SK-N-SH (cell line): ENCODE measurements at regions not wholly inside any gene's neighbourhood (a gene's known extent, or its start where the extent isn't known, plus 50 kb on each side); places are given as distances from the start of the nearest gene placed in this dataset.

ENCODE experiments used
- CTCF ChIA-PET: fragments of 300-600, 350-600 bp; formaldehyde crosslinking; extraction: SDS; loops from one replicate; lab custom pipeline; 2021; lab: Yijun Ruan, JAX
- POLR2A ChIA-PET: fragments of 350-600 bp; sonication (Branson Sonifier 250); formaldehyde crosslinking; extraction: SDS; loops from one replicate; lab custom pipeline; 2020; ENCODE audit warnings: antibody characterized with exemption, inconsistent platforms; lab: Yijun Ruan, JAX
- DNase-seq: peaks from one replicate; pipeline ENCODE4 v3.0.0; 2012
- H2AFZ ChIP-seq: fragments of 200-600 bp; sonication (generic); 2 replicates; pipeline ENCODE4 v1.8.1; 2016; ENCODE audit warnings: antibody characterized with exemption, mild to moderate bottlenecking, low read depth
- H3F3A ChIP-seq: fragments of 200-600 bp; sonication (generic); replicated peaks from 2 replicates; pipeline ENCODE3; 2016; ENCODE audit warnings: antibody characterized with exemption, mild to moderate bottlenecking; ENCODE audit not compliant: insufficient read depth
- H3K27ac ChIP-seq, 2 experiments: fragments of 200-500 bp in 1 of 2; fragments of 200-600 bp in 1 of 2; sonication (Bioruptor generic) in 1 of 2; sonication (generic), shearing (Covaris generic) in 1 of 2; 2 replicates each; pipeline versions ENCODE4 v1.5.1 to v1.6.1; 2014 to 2016; ENCODE audit warnings: low read depth in 2 of 2, inconsistent platforms in 1 of 2, low read length in 1 of 2, mild to moderate bottlenecking in 1 of 2, mixed read lengths in 1 of 2
- H3K27me3 ChIP-seq: fragments of 200-600 bp; sonication (generic), shearing (Covaris generic); 2 replicates; pipeline ENCODE4 v1.6.1; 2016; ENCODE audit warnings: mixed run types; ENCODE audit not compliant: insufficient read depth
- H3K36me3 ChIP-seq, 2 experiments: fragments of 200-500 bp in 1 of 2; fragments of 200-600 bp in 1 of 2; sonication (Bioruptor generic) in 1 of 2; sonication (generic) in 1 of 2; replicated peaks in 1 of 2; 2 replicates each; pipeline versions ENCODE3 to v1.5.1; 2014 to 2016; ENCODE audit warnings: low read length in 1 of 2, mild to moderate bottlenecking in 1 of 2; ENCODE audit not compliant: insufficient read depth in 2 of 2, control insufficient read depth in 1 of 2
- H3K4me1 ChIP-seq, 2 experiments: fragments of 200-500 bp in 1 of 2; fragments of 200-600 bp in 1 of 2; sonication (Bioruptor generic) in 1 of 2; sonication (generic), shearing (Covaris generic) in 1 of 2; 2 replicates each; pipeline versions ENCODE4 v1.5.1 to v1.6.1; 2014 to 2016; ENCODE audit warnings: low read depth in 1 of 2, low read length in 1 of 2, mixed run types in 1 of 2; ENCODE audit not compliant: insufficient read depth in 2 of 2, control insufficient read depth in 1 of 2
- H3K4me2 ChIP-seq: fragments of 200-600 bp; sonication (generic), shearing (Covaris generic); 2 replicates; pipeline ENCODE4 v1.6.1; 2017; ENCODE audit warnings: mixed run types
- H3K4me3 ChIP-seq, 2 experiments: fragments of 200-500 bp in 1 of 2; fragments of 200-600 bp in 1 of 2; sonication (Bioruptor generic) in 1 of 2; sonication (generic), shearing (Covaris generic) in 1 of 2; 2 replicates each; pipeline versions ENCODE4 v1.5.1 to v1.8.1; 2014 to 2016; ENCODE audit warnings: low read depth in 2 of 2, inconsistent platforms in 1 of 2, low read length in 1 of 2, mild to moderate bottlenecking in 1 of 2, mixed read lengths in 1 of 2, moderate library complexity in 1 of 2
- H3K79me2 ChIP-seq: fragments of 200-600 bp; sonication (generic); 2 replicates; pipeline ENCODE4 v1.8.1; 2017; ENCODE audit warnings: mild to moderate bottlenecking; ENCODE audit not compliant: insufficient read depth
- H3K9ac ChIP-seq: fragments of 200-600 bp; sonication (generic); 2 replicates; pipeline ENCODE4 v1.6.1; 2017; ENCODE audit warnings: mixed run types
- H3K9me2 ChIP-seq: fragments of 200-600 bp; sonication (generic); 2 replicates; pipeline ENCODE4 v1.6.1; 2017; ENCODE audit warnings: mixed run types
- H3K9me3 ChIP-seq: fragments of 200-600 bp; sonication (generic); 2 replicates; pipeline ENCODE4 v1.6.1; 2017; ENCODE audit warnings: mixed run types, mild to moderate bottlenecking, moderate library complexity
- H4K20me1 ChIP-seq: fragments of 200-600 bp; sonication (generic); 2 replicates; pipeline ENCODE4 v1.6.1; 2017; ENCODE audit warnings: mild to moderate bottlenecking, mixed run types; ENCODE audit not compliant: insufficient read depth
- ELF1 ChIP-seq: IDR thresholded peaks from 2 replicates; pipeline ENCODE4 v1.4.0; 2012
- FOSL2 ChIP-seq: IDR thresholded peaks from 2 replicates; pipeline ENCODE4 v1.4.0; 2012; ENCODE audit warnings: low read depth, mild to moderate bottlenecking, moderate library complexity, borderline replicate concordance
- FOXJ3 ChIP-seq: sonication (generic); formaldehyde crosslinking; IDR thresholded peaks from 2 replicates; pipeline ENCODE4 v1.5.1; 2020; ENCODE audit warnings: mild to moderate bottlenecking, missing genetic modification reagents
- FOXM1 ChIP-seq: IDR thresholded peaks from 2 replicates; pipeline ENCODE4 v1.4.0; 2012; ENCODE audit warnings: low read depth, mild to moderate bottlenecking
- GATA2 ChIP-seq: sonication (generic); formaldehyde crosslinking; IDR thresholded peaks from 2 replicates; pipeline ENCODE4 v1.5.0; 2020; ENCODE audit warnings: mild to moderate bottlenecking, missing genetic modification reagents
- JUND ChIP-seq: IDR thresholded peaks from 2 replicates; pipeline ENCODE4 v1.4.0; 2012
- MXI1 ChIP-seq: IDR thresholded peaks from 2 replicates; pipeline ENCODE4 v1.6.1; 2012; ENCODE audit warnings: mild to moderate bottlenecking, low read depth, low read length, improper control_type of control experiment
- NFIC ChIP-seq: IDR thresholded peaks from 2 replicates; pipeline ENCODE4 v1.4.0; 2012; ENCODE audit warnings: borderline replicate concordance
- NRF1 ChIP-seq: IDR thresholded peaks from 2 replicates; pipeline ENCODE4 v1.6.1; 2012; ENCODE audit warnings: low read depth, mild to moderate bottlenecking, low read length
- POLR2AphosphoS5 ChIP-seq: IDR thresholded peaks from 2 replicates; pipeline ENCODE4 v1.6.1; 2012; ENCODE audit warnings: low read depth, low read length
- RAD21 ChIP-seq: IDR thresholded peaks from 2 replicates; pipeline ENCODE4 v1.6.1; 2012; ENCODE audit warnings: mild to moderate bottlenecking, low read length
- RCOR1 ChIP-seq: fragments of 150-350 bp; IDR thresholded peaks from 2 replicates; pipeline ENCODE4 v1.6.1; 2017; ENCODE audit warnings: antibody characterized with exemption, low read length
- RXRA ChIP-seq: IDR thresholded peaks from 2 replicates; pipeline ENCODE4 v1.4.0; 2012; ENCODE audit warnings: low read depth, mild to moderate bottlenecking, borderline replicate concordance
- TAF1 ChIP-seq: IDR thresholded peaks from 2 replicates; pipeline ENCODE4 v1.6.1; 2012; ENCODE audit warnings: low read depth, mild to moderate bottlenecking, low read length, moderate library complexity, borderline replicate concordance
- TCF12 ChIP-seq: IDR thresholded peaks from 2 replicates; pipeline ENCODE4 v1.4.0; 2012
- WGBS: methylation state at CpG from one replicate; pipeline ENCODE4 v1.1.6; 2017; ENCODE audit warnings: low lambda C conversion rate; 5-methylcytosine and 5-hydroxymethylcytosine counted together
- TF ChIP-seq, protein P1 (sequence below): IDR thresholded peaks from 2 replicates; pipeline ENCODE4; 2012
- TF ChIP-seq, protein P2 (sequence below): IDR thresholded peaks from 2 replicates; pipeline ENCODE4 v1.4.0; 2012; ENCODE audit warnings: low read depth, borderline replicate concordance
- TF ChIP-seq, protein P3 (sequence below): fragments of 200-600 bp; sonication (generic); IDR thresholded peaks from 2 replicates; pipeline ENCODE4 v1.6.1; 2017; ENCODE audit warnings: antibody characterized with exemption, mild to moderate bottlenecking, moderate library complexity
- TF ChIP-seq, protein P4 (sequence below): fragments of 150-350 bp; IDR thresholded peaks from 2 replicates; pipeline ENCODE4 v1.6.1; 2017; ENCODE audit warnings: antibody characterized with exemption, low read length, low read depth, borderline replicate concordance

DNA sequence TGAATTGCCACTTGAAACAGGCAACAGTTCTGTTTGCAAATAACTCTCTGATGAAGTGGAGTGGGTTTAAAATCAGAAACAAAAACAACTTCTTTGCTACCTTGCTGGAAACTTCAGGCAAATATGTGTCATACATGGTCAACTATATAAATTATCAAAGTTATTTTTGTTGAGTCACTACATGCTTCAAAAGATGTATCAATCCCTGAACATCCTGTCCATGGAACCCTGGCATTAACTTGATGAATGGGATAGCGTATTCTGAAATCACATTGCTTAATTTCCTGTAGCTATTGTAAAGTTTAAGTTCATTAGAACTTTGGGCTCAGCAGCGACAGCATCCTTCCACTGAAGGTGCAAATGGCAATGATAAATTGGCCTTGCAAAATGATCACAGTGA, 213.6 kb upstream of the MAF start:
- Histone ChIP-seq H4K20me1 (no peaks in the 10 kb centered on the region), H3K4me1 (no peaks in the 10 kb centered on the region)
- TF ChIP-seq RAD21, result no peak
- TF ChIP-seq, protein P1, sequence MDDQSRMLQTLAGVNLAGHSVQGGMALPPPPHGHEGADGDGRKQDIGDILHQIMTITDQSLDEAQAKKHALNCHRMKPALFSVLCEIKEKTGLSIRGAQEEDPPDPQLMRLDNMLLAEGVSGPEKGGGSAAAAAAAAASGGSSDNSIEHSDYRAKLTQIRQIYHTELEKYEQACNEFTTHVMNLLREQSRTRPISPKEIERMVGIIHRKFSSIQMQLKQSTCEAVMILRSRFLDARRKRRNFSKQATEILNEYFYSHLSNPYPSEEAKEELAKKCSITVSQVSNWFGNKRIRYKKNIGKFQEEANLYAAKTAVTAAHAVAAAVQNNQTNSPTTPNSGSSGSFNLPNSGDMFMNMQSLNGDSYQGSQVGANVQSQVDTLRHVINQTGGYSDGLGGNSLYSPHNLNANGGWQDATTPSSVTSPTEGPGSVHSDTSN, result no peak
- TF ChIP-seq FOXJ3 (CRISPR knock-in tag), result no peak
- TF ChIP-seq MXI1, result no peak
- TF ChIP-seq TCF12, result no peak
- TF ChIP-seq TAF1, result no peak
- TF ChIP-seq, protein P2, sequence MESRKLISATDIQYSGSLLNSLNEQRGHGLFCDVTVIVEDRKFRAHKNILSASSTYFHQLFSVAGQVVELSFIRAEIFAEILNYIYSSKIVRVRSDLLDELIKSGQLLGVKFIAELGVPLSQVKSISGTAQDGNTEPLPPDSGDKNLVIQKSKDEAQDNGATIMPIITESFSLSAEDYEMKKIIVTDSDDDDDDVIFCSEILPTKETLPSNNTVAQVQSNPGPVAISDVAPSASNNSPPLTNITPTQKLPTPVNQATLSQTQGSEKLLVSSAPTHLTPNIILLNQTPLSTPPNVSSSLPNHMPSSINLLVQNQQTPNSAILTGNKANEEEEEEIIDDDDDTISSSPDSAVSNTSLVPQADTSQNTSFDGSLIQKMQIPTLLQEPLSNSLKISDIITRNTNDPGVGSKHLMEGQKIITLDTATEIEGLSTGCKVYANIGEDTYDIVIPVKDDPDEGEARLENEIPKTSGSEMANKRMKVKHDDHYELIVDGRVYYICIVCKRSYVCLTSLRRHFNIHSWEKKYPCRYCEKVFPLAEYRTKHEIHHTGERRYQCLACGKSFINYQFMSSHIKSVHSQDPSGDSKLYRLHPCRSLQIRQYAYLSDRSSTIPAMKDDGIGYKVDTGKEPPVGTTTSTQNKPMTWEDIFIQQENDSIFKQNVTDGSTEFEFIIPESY, result no peak
- TF ChIP-seq FOXM1, result no peak
- no peak for TF ChIP-seq GATA2 (CRISPR knock-in tag)
- TF ChIP-seq, all 33 proteins: peak for 0
- Histone ChIP-seq H3F3A (no peaks in the 10 kb centered on the region), H3K4me3 (no peak overlapping the region), H3K4me2 (no peak overlapping the region), H3K36me3 (no peaks in the 10 kb centered on the region), H3K9me3 (no peaks in the 10 kb centered on the region), H3K9ac (no peak overlapping the region), H3K27me3 (no peaks in the 10 kb centered on the region), H3K9me2 (no peaks in the 10 kb centered on the region), H3K27ac (no peak overlapping the region), H2AFZ (no peak overlapping the region), H3K79me2 (no peaks in the 10 kb centered on the region)
- ChIA-PET POLR2A (no interaction called here), CTCF (no interaction called here)
- WGBS, result 17% methylated on average over 2 of the region's 2 CpGs
- DNase-seq, result no peak

DNA sequence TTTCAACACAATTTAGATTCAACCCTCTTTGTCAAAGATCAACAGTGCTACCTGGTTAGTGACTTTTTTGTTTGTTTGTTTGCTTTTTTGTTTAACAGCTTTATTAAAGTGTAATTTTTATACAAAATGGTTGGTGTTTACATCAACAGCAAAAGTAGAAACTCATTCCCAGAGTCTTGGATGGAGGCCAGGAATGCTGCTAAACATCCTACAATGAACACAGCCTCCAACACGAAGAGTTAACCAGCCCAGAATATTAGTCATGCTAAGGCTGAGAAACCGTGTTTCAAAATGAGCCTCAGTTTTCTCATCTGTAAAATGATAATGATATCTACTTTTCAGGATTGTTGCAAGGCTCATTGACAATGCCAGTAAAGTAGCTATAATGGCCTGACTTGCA, 211.0 kb upstream of the MAF start:
- H3F3A ChIP-seq, result no peaks in the 10 kb centered on the region
- no peaks in the 10 kb centered on the region for H3K9me2 ChIP-seq
- CTCF ChIA-PET, result no interaction called here
- no peaks in the 10 kb centered on the region for H3K27me3 ChIP-seq
- no peaks in the 10 kb centered on the region for H3K36me3 ChIP-seq
- no peak for TF ChIP-seq FOSL2
- TF ChIP-seq JUND, result no peak
- TF ChIP-seq NFIC, result no peak
- TF ChIP-seq TAF1, result no peak
- TF ChIP-seq POLR2AphosphoS5, result no peak
- TF ChIP-seq RXRA, result no peak
- TF ChIP-seq, protein P3, sequence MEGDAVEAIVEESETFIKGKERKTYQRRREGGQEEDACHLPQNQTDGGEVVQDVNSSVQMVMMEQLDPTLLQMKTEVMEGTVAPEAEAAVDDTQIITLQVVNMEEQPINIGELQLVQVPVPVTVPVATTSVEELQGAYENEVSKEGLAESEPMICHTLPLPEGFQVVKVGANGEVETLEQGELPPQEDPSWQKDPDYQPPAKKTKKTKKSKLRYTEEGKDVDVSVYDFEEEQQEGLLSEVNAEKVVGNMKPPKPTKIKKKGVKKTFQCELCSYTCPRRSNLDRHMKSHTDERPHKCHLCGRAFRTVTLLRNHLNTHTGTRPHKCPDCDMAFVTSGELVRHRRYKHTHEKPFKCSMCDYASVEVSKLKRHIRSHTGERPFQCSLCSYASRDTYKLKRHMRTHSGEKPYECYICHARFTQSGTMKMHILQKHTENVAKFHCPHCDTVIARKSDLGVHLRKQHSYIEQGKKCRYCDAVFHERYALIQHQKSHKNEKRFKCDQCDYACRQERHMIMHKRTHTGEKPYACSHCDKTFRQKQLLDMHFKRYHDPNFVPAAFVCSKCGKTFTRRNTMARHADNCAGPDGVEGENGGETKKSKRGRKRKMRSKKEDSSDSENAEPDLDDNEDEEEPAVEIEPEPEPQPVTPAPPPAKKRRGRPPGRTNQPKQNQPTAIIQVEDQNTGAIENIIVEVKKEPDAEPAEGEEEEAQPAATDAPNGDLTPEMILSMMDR, result no peak
- TF ChIP-seq RCOR1, result no peak
- TF ChIP-seq, protein P4, sequence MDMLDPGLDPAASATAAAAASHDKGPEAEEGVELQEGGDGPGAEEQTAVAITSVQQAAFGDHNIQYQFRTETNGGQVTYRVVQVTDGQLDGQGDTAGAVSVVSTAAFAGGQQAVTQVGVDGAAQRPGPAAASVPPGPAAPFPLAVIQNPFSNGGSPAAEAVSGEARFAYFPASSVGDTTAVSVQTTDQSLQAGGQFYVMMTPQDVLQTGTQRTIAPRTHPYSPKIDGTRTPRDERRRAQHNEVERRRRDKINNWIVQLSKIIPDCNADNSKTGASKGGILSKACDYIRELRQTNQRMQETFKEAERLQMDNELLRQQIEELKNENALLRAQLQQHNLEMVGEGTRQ, result no peak
- no peak for TF ChIP-seq GATA2 (CRISPR knock-in tag)
- no peak for TF ChIP-seq TCF12
- no peak for TF ChIP-seq FOXM1
- no peak for TF ChIP-seq NRF1
- TF ChIP-seq ELF1, result no peak
- no peak for TF ChIP-seq FOXJ3 (CRISPR knock-in tag)
- no peaks in the 10 kb centered on the region for H4K20me1 ChIP-seq
- no peaks in the 10 kb centered on the region for H3K4me1 ChIP-seq
- H3K27ac ChIP-seq, result no peak overlapping the region
- no peak overlapping the region for H2AFZ ChIP-seq
- H3K4me2 ChIP-seq, result no peak overlapping the region
- H3K4me3 ChIP-seq, result no peak overlapping the region
- WGBS, result 3% methylated on average over 2 of the region's 2 CpGs
- no peaks in the 10 kb centered on the region for H3K9me3 ChIP-seq
- no peak for DNase-seq
- POLR2A ChIA-PET, result no interaction called here
- no peak overlapping the region for H3K9ac ChIP-seq
- H3K79me2 ChIP-seq, result no peaks in the 10 kb centered on the region
